Upper lobe of left lung (tissue), 4 donors: ENCODE measurements at regions not wholly inside any gene's neighbourhood (a gene's known extent, or its start where the extent isn't known, plus 50 kb on each side); places are given as distances from the start of the nearest gene placed in this dataset.

Source experiments
- POLR2A ChIP-seq, 4 donors: fragments of 450-650 bp; IDR thresholded peaks; one replicate each; pipeline ENCODE4 v1.5.1; 2016 to 2017; ENCODE audit warnings: antibody characterized with exemption in 4 of 4, mild to moderate bottlenecking in 2 of 4
- POLR2AphosphoS5 ChIP-seq, 2 donors: sonication (generic); formaldehyde crosslinking; IDR thresholded peaks; one replicate each; pipeline ENCODE4 v1.5.1; 2017; ENCODE audit warnings: antibody characterized with exemption in 2 of 2
- TF ChIP-seq, protein P1 (sequence below), 6 experiments: fragments of 450-650 bp in 4 of 6; fragments of 200-600 bp in 2 of 6; sonication (generic) in 2 of 6; IDR thresholded peaks; one replicate each; pipeline ENCODE4 v1.5.1; 2016 to 2019; ENCODE audit warnings: antibody characterized with exemption in 6 of 6

DNA sequence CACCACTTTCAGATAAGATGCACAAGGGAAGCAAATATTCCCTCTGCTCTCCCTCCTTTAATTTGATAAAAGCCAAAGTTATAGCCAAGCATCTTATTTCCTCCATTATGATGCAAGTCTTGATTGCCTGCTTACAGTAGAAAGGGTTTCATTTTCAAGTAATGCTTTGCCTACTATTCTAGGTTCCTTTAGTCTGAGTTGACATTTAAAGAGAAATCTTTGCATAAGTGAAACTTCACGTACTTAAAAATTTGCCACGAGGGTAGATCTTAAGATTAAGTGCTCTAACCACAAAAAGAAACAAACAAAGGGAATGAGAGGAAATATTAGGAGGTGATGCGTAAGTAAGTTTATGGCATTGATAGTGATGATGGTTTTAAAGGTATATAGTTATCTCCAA, 78.1 kb upstream of the VWDE start:
- TF ChIP-seq POLR2A (IDR thresholded peaks at IDR 0.05) (no peak), POLR2AphosphoS5 (IDR thresholded peaks at IDR 0.05) (no peak)
- TF ChIP-seq, protein P1, sequence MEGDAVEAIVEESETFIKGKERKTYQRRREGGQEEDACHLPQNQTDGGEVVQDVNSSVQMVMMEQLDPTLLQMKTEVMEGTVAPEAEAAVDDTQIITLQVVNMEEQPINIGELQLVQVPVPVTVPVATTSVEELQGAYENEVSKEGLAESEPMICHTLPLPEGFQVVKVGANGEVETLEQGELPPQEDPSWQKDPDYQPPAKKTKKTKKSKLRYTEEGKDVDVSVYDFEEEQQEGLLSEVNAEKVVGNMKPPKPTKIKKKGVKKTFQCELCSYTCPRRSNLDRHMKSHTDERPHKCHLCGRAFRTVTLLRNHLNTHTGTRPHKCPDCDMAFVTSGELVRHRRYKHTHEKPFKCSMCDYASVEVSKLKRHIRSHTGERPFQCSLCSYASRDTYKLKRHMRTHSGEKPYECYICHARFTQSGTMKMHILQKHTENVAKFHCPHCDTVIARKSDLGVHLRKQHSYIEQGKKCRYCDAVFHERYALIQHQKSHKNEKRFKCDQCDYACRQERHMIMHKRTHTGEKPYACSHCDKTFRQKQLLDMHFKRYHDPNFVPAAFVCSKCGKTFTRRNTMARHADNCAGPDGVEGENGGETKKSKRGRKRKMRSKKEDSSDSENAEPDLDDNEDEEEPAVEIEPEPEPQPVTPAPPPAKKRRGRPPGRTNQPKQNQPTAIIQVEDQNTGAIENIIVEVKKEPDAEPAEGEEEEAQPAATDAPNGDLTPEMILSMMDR (IDR thresholded peaks at IDR 0.05) = no peak
